HCT116 (cell line): ENCODE measurements at regions not wholly inside any gene's neighbourhood (a gene's known extent, or its start where the extent isn't known, plus 50 kb on each side); places are given as distances from the start of the nearest gene placed in this dataset.

Experiments
- ATAC-seq: fragments of 200-7000 bp; cut with Tn5 transposase; 2 replicates; pipeline ENCODE4 v1.9.1; 2020; ENCODE audit warnings: mild to moderate bottlenecking, moderate library complexity
- BruUV-seq: library from RNA; stranded (reverse); fragments of 400-500 nt; replicated peaks from 2 replicates; lab custom pipeline; 2021; lab: Mats Ljungman, UMichigan
- CTCF ChIA-PET: fragments of 300-600 bp; sonication (Branson Sonifier 250); formaldehyde crosslinking; loops from one replicate; lab custom pipeline; 2021; ENCODE audit warnings: antibody characterized with exemption; lab: Charles Lee
- POLR2A ChIA-PET: fragments of 300-600, 350-600 bp; sonication (Branson Sonifier 250); formaldehyde crosslinking; loops from one replicate; lab custom pipeline; 2021; ENCODE audit warnings: antibody characterized with exemption; lab: Charles Lee
- RAD21 ChIA-PET, 2 experiments: fragments of 300-600 bp; sonication (Branson Sonifier 250); formaldehyde crosslinking; loops; one replicate each; lab custom pipeline; 2023; ENCODE audit warnings: low total read pairs in 2 of 2; ENCODE audit not compliant: uncharacterized antibody in 2 of 2, unreplicated experiment in 2 of 2, low non-redundant PET in 1 of 2; lab: Charles Lee
- DNase-seq: peaks from one replicate; pipeline ENCODE4 v3.0.0-alpha.2; 2010; ENCODE audit warnings: low read depth, low spot score
- H2AFZ ChIP-seq: fragments of 200-600 bp; shearing (Covaris generic), sonication (generic); 2 replicates; pipeline ENCODE4 v1.6.1; 2017; ENCODE audit warnings: low read depth, mixed run types, mixed read lengths, antibody characterized with exemption, low read length; ENCODE audit not compliant: poor library complexity, severe bottlenecking
- H3K27ac ChIP-seq: 2 replicates; pipeline ENCODE4 v1.5.1; 2012; ENCODE audit warnings: low read depth, low read length
- H3K27me3 ChIP-seq: fragments of 200-600 bp; sonication (generic); 2 replicates; pipeline ENCODE4 v1.6.1; 2016; ENCODE audit warnings: mixed run types, low read length, mixed read lengths; ENCODE audit not compliant: insufficient read depth
- H3K36me3 ChIP-seq, 2 experiments: fragments of 200-500 bp in 1 of 2; fragments of 200-600 bp in 1 of 2; sonication (Bioruptor generic) in 1 of 2; sonication (generic) in 1 of 2; 2 replicates each; pipeline versions ENCODE4 v1.5.1 to v1.6.1; 2014 to 2016; ENCODE audit warnings: low read length in 2 of 2, inconsistent platforms in 1 of 2, mixed read lengths in 1 of 2, mixed run types in 1 of 2; ENCODE audit not compliant: insufficient read depth in 2 of 2, control insufficient read depth in 1 of 2
- H3K4me1 ChIP-seq, 2 experiments: fragments of 200-600 bp in 1 of 2; sonication (generic) in 1 of 2; 2 replicates each; pipeline versions ENCODE4 v1.5.1 to v1.6.1; 2012 to 2017; ENCODE audit warnings: low read length in 2 of 2, inconsistent platforms in 1 of 2, mild to moderate bottlenecking in 1 of 2, mixed read lengths in 1 of 2, mixed run types in 1 of 2, moderate library complexity in 1 of 2; ENCODE audit not compliant: insufficient read depth in 2 of 2, control insufficient read depth in 1 of 2
- H3K4me2 ChIP-seq: fragments of 200-600 bp; sonication (generic); 2 replicates; pipeline ENCODE4 v1.6.1; 2017; ENCODE audit warnings: mixed run types, low read length, mixed read lengths
- H3K4me3 ChIP-seq, 2 experiments: fragments of 200-600 bp in 1 of 2; sonication (generic) in 1 of 2; replicated peaks in 1 of 2; 2 replicates each; pipeline ENCODE4 v1.5.1; 2011 to 2016; ENCODE audit warnings: low read length in 2 of 2, control low read depth in 1 of 2, low read depth in 1 of 2, mild to moderate bottlenecking in 1 of 2, mixed read lengths in 1 of 2, mixed run types in 1 of 2
- H3K79me2 ChIP-seq: fragments of 200-600 bp; sonication (generic); 2 replicates; pipeline ENCODE4 v1.6.1; 2017; ENCODE audit warnings: mild to moderate bottlenecking, mixed run types, low read length, moderate library complexity, mixed read lengths; ENCODE audit not compliant: insufficient read depth
- H3K9ac ChIP-seq: fragments of 200-600 bp; sonication (generic); 2 replicates; pipeline ENCODE4 v1.6.1; 2016; ENCODE audit warnings: low read length, mixed read lengths
- H3K9me2 ChIP-seq: fragments of 200-600 bp; sonication (generic), shearing (Covaris generic); 2 replicates; pipeline ENCODE4 v1.6.1; 2017; ENCODE audit warnings: mixed run types, mild to moderate bottlenecking, moderate library complexity; ENCODE audit not compliant: insufficient read depth
- H3K9me3 ChIP-seq, 2 experiments: fragments of 200-500 bp in 1 of 2; fragments of 200-600 bp in 1 of 2; sonication (Bioruptor generic) in 1 of 2; sonication (generic) in 1 of 2; 2 replicates each; pipeline ENCODE4 v1.6.1; 2014 to 2017; ENCODE audit warnings: low read length in 2 of 2, mixed read lengths in 2 of 2, inconsistent platforms in 1 of 2, low read depth in 1 of 2, mild to moderate bottlenecking in 1 of 2, mixed run types in 1 of 2, moderate library complexity in 1 of 2; ENCODE audit not compliant: control insufficient read depth in 1 of 2, insufficient read depth in 1 of 2
- H4K20me1 ChIP-seq: fragments of 200-600 bp; sonication (generic), shearing (Covaris generic); 2 replicates; pipeline ENCODE4 v1.6.1; 2017; ENCODE audit warnings: mixed run types, mild to moderate bottlenecking, moderate library complexity; ENCODE audit not compliant: insufficient read depth
- CTCF ChIP-seq, 3 experiments: fragments of 200-600 bp in 1 of 3; sonication (generic) in 1 of 3; IDR thresholded peaks in 2 of 3; conservative IDR thresholded peaks in 1 of 3; 2 replicates each; pipeline ENCODE4 v1.5.1; 2012 to 2017; ENCODE audit warnings: low read depth in 2 of 3, low read length in 2 of 3, antibody characterized with exemption in 1 of 3, borderline replicate concordance in 1 of 3, control low read depth in 1 of 3, mild to moderate bottlenecking in 1 of 3, mixed read lengths in 1 of 3, mixed run types in 1 of 3, moderate library complexity in 1 of 3; ENCODE audit not compliant: insufficient read depth in 1 of 3
- REST ChIP-seq: IDR thresholded peaks from 2 replicates; pipeline ENCODE4 v1.6.1; 2012; ENCODE audit warnings: low read depth
- ZFX ChIP-seq: fragments of 450-650 bp; IDR thresholded peaks from 2 replicates; pipeline ENCODE4 v1.6.1; 2017
- intact Hi-C: fragments of 100-400 bp; cut with micrococcal nuclease; formaldehyde crosslinking; loops from 2 replicates; pipeline ENCODE4 v1.10.0; 2022

DNA sequence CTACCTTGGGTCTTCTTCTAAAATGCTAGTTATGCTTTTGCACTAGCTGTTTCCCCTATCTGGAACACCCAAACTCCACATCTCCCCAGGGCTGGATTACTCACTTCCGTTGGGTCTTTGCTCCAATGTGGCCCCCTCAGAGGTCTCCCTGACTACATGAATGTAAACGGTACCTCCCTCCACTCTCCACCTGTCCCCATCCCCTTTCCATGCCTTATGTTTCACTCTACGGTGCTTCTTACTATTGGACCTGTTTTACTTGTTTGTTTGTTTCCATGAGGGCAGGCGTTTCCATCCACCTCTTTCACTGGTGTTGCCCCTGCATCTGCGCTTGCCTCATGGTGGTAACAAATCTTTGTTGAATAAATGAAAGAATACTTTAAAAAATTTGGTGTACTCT is 256.4 kb downstream of the SNAPC1 start:
- H4K20me1 ChIP-seq: no peaks in the 10 kb centered on the region
- BruUV-seq: no TSS peak
- TF ChIP-seq REST (no peak), ZFX (no peak), CTCF (IDR thresholded peaks at IDR 0.05 in 2 of 3, conservative IDR thresholded peaks at IDR 0.05 in 1 of 3; ENCODE audit: borderline replicate concordance in 1 of 3, insufficient read depth in 1 of 3, low read depth in 2 of 3, low read length in 2 of 3) (no peak)
- TF ChIP-seq, all 23 proteins: peak for 0
- CTCF ChIA-PET: no interaction called here
- Histone ChIP-seq H3K79me2 (no peaks in the 10 kb centered on the region), H3K4me2 (no peak overlapping the region), H2AFZ (no peak overlapping the region), H3K27ac (no peak overlapping the region), H3K9me2 (no peaks in the 10 kb centered on the region), H3K9ac (no peak overlapping the region), H3K9me3 (no peaks in the 10 kb centered on the region), H3K36me3 (no peaks in the 10 kb centered on the region), H3K27me3 (peaks cover 47% of the 10 kb centered on the region), H3K4me1 (no peaks in the 10 kb centered on the region), H3K4me3 (no peak overlapping the region)
- RAD21 ChIA-PET: no interaction called here
- intact Hi-C loops: no loop called here
- POLR2A ChIA-PET: no interaction called here
- DNase-seq (no peak), ATAC-seq (no peak)
